ENCODE measurements at regions not wholly inside any gene's neighbourhood (a gene's known extent, or its start where the extent isn't known, plus 50 kb on each side); places are given as distances from the start of the nearest gene placed in this dataset.
"Not testable (repeated sequence)": the region's sequence is repeated elsewhere in the genome, so short reads cannot be mapped to it uniquely, and the experiment has no call there.

DNA sequence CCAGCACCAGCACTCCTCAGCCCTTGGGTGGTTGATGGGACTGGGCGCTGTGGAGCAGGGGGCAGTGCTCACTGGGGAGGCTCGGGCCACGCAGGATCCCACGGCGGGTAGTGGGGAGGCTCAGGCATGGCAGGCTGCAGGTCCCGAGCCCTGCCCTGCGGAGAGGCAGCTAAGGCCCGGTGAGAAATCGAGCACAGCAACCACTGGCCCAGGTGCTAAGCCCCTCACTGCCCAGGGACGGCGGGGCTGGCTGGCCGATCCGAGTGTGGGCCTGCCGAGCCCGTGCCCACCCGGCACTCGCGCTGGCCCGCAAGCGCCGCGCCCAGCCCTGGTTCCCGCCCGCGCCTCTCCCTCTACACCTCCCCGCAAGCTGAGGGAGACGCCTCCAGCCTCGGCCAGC lies 56.0 kb upstream of the ZNF195 start:
- H3K27me3 ChIP-seq = peaks cover 0 to 4% (median 0%) of the 10 kb centered on the region in 3 donors
- 95 to 96% methylated on average over 28 of the region's 28 CpGs for WGBS, 2 donors
- no peak overlapping the region for H3K27ac ChIP-seq
- intact Hi-C loops (cut with DNase I) = no loop called here
- H3K9me3 ChIP-seq = no peaks in the 10 kb centered on the region
- no peak for DNase-seq
- no peak for TF ChIP-seq EP300 (IDR thresholded peaks at IDR 0.05)
- TF ChIP-seq, protein P1, sequence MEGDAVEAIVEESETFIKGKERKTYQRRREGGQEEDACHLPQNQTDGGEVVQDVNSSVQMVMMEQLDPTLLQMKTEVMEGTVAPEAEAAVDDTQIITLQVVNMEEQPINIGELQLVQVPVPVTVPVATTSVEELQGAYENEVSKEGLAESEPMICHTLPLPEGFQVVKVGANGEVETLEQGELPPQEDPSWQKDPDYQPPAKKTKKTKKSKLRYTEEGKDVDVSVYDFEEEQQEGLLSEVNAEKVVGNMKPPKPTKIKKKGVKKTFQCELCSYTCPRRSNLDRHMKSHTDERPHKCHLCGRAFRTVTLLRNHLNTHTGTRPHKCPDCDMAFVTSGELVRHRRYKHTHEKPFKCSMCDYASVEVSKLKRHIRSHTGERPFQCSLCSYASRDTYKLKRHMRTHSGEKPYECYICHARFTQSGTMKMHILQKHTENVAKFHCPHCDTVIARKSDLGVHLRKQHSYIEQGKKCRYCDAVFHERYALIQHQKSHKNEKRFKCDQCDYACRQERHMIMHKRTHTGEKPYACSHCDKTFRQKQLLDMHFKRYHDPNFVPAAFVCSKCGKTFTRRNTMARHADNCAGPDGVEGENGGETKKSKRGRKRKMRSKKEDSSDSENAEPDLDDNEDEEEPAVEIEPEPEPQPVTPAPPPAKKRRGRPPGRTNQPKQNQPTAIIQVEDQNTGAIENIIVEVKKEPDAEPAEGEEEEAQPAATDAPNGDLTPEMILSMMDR (IDR thresholded peaks at IDR 0.05) = no peak
- no peak for TF ChIP-seq POLR2A (IDR thresholded peaks at IDR 0.05)
- no peak for TF ChIP-seq POLR2AphosphoS5 (IDR thresholded peaks at IDR 0.05)
- no peaks in the 10 kb centered on the region for H3K36me3 ChIP-seq
- H3K4me3 ChIP-seq = no peak overlapping the region
- H3K4me1 ChIP-seq = no peaks in the 10 kb centered on the region

DNA sequence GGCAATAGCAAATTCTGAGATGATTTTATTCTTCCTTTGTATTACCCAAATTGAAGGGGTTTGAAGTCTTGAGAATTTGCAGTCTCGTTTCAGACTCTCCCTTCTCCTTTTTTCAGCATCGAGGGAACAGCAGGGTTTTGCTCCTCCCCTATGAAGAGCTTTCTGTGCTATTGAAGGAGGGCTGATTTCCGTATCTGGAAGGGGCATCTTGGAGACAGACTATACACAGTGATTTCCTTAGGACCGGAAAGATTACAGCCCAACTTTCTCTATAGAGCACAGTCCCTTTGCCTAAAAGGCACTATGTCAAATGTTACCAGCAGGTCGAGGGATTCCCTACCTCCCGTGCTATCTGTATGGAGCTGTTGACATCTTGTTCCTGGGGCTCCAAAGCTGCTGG lies 50.2 kb upstream of the ZNF195 start:
- DNase-seq, H3K4me1 ChIP-seq, H3K9me3 ChIP-seq, H3K4me3 ChIP-seq, H3K36me3 ChIP-seq, H3K27me3 ChIP-seq, H3K27ac ChIP-seq: not testable (repeated sequence)
- WGBS, 2 donors = 8 to 38% methylated on average over 6 of the region's 6 CpGs
- intact Hi-C loops (cut with DNase I) = loop anchor here (10.0 kb wide), 1 partner anchor 54 kb away; the partner anchor contains the start of gene ZNF195

Small RNA genes lying in the stretch of these regions (small RNA-seq; reads per million reads assigned to genes)
- gene SNRPCP5 = 0 reads per million in 3 donors
